Right lobe of liver (tissue), 6 donors: ENCODE measurements at regions not wholly inside any gene's neighbourhood (a gene's known extent, or its start where the extent isn't known, plus 50 kb on each side); places are given as distances from the start of the nearest gene placed in this dataset.
A peak's percentile ranks its signal among the peaks of the same experiment; 100 is the strongest.

Experiments used
- ATAC-seq, 4 donors: fragments of 200-7000 bp; cut with Tn5 transposase; one replicate each; pipeline ENCODE4 v1.9.1; 2020; ENCODE audit warnings: mild to moderate bottlenecking in 4 of 4, moderate library complexity in 4 of 4
- DNase-seq, 3 donors: peaks; one replicate each; pipeline ENCODE4 v3.0.0-alpha.2; 2020
- H3K27ac ChIP-seq, 3 donors: fragments of 200-600 bp; one replicate each; pipeline ENCODE4 v1.8.0; 2022
- H3K27me3 ChIP-seq, 2 donors: fragments of 200-600 bp; one replicate each; pipeline ENCODE4 v1.8.0; 2022
- H3K36me3 ChIP-seq, 4 donors: fragments of 200-600 bp; sonication (generic) in 1 of 4; one replicate each; pipeline versions ENCODE4 v1.5.1 to v1.8.0; 2017 to 2022; ENCODE audit warnings: control low read depth in 1 of 4
- H3K4me1 ChIP-seq, 4 donors: fragments of 200-600 bp; sonication (generic) in 1 of 4; one replicate each; pipeline versions ENCODE4 v1.5.1 to v1.8.0; 2017 to 2022; ENCODE audit warnings: control low read depth in 1 of 4
- H3K4me3 ChIP-seq, 3 donors: fragments of 200-600 bp; one replicate each; pipeline ENCODE4 v1.8.0; 2022
- H3K9me3 ChIP-seq, 4 donors: fragments of 200-600 bp; sonication (generic) in 1 of 4; one replicate each; pipeline versions ENCODE4 v1.5.1 to v1.8.0; 2017 to 2022; ENCODE audit warnings: control low read depth in 1 of 4
- CTCF ChIP-seq, 4 donors: fragments of 200-600 bp in 3 of 4; fragments of 450-650 bp in 1 of 4; IDR thresholded peaks; one replicate each; pipeline versions ENCODE4 v1.5.1 to v1.8.0; 2016 to 2022; ENCODE audit warnings: antibody characterized with exemption in 4 of 4, mild to moderate bottlenecking in 2 of 4
- POLR2A ChIP-seq: fragments of 450-650 bp; IDR thresholded peaks from one replicate; pipeline ENCODE4 v1.6.1; 2017; ENCODE audit warnings: antibody characterized with exemption, mild to moderate bottlenecking
- WGBS: methylation state at CpG from one replicate; pipeline ENCODE4 v1.1.6; 2018; ENCODE audit warnings: low coverage, low lambda C conversion rate; ENCODE audit not compliant: insufficient coverage; ENCODE audit errors: missing lambda C conversion rate; 5-methylcytosine and 5-hydroxymethylcytosine counted together
- intact Hi-C, 2 donors: fragments of 100-400 bp; cut with DNase I; formaldehyde crosslinking; loops; one replicate each; pipeline versions ENCODE4 v1.11.2 to v1.14.1; 2022
- donor health status: DM: no; HTN: yes; CAD: no.
- donor health status: DM: no; HTN: no; CAD: no.
- donor health status: DM: no; HTN: no; CAD: no.
- donor health status: DM: no; HTN: yes; CAD: no.
- donor health status: DM: no; HTN: yes; CAD: no.

- H3K27me3 ChIP-seq, result no peaks in the 10 kb centered on the region
- no peak overlapping the region for H3K27ac ChIP-seq
- DNase-seq, result no peak
- no peak for ATAC-seq
- intact Hi-C loops, result no loop called here
- H3K4me3 ChIP-seq, result no peak overlapping the region
- no peaks in the 10 kb centered on the region for H3K9me3 ChIP-seq
- WGBS, result 54% methylated on average over 1 of the region's 1 CpG
- no peaks in the 10 kb centered on the region for H3K4me1 ChIP-seq
- TF ChIP-seq CTCF (IDR thresholded peaks at IDR 0.05) (no peak), POLR2A (no peak)
- H3K36me3 ChIP-seq, result no peaks in the 10 kb centered on the region
Measured at GRCh38 chr13:44762911-44763310, 186.8 kb upstream of the TSC22D1 start.

GRCh38 chr13:44760434-44760833 is 184.3 kb upstream of the TSC22D1 start:
- intact Hi-C loops, result no loop called here
- TF ChIP-seq POLR2A, result no peak
- Histone ChIP-seq H3K27ac (no peak overlapping the region), H3K27me3 (no peaks in the 10 kb centered on the region), H3K4me3 (no peak overlapping the region), H3K4me1 (no peaks in the 10 kb centered on the region), H3K36me3 (no peaks in the 10 kb centered on the region), H3K9me3 (no peaks in the 10 kb centered on the region)
- no peak for ATAC-seq
- no peak for DNase-seq
- WGBS, result 33% methylated on average over 1 of the region's 1 CpG

- 42% methylated on average over 5 of the region's 6 CpGs for WGBS
- H3K4me1 ChIP-seq, result no peaks in the 10 kb centered on the region
- H3K27ac ChIP-seq, result no peak overlapping the region
Measured at GRCh38 chr13:44759384-44760360, 183.5 kb upstream of the TSC22D1 start.

GRCh38 chr13:44758630-44759383 is 182.7 kb upstream of the TSC22D1 start:
- Histone ChIP-seq H3K36me3 (no peaks in the 10 kb centered on the region), H3K9me3 (no peaks in the 10 kb centered on the region), H3K27me3 (no peaks in the 10 kb centered on the region), H3K4me3 (no peak overlapping the region), H3K4me1 (no peaks in the 10 kb centered on the region), H3K27ac (no peak overlapping the region)
- no peak for TF ChIP-seq POLR2A
- WGBS, result 70% methylated on average over 10 of the region's 11 CpGs
- intact Hi-C loops, result no loop called here
- ATAC-seq (peak in 1 of 4 donors; percentile 18), DNase-seq (no peak)

More at GRCh38 chr13:44759384-44760360, 183.5 kb upstream of the TSC22D1 start:
- Histone ChIP-seq H3K4me3 (no peak overlapping the region), H3K27me3 (no peaks in the 10 kb centered on the region), H3K9me3 (no peaks in the 10 kb centered on the region), H3K36me3 (no peaks in the 10 kb centered on the region)
- intact Hi-C loops, result no loop called here
- DNase-seq, result no peak
- ATAC-seq, result peak in 3 of 4 donors; percentile 17 to 86 (median 50)
- no peak for TF ChIP-seq CTCF (IDR thresholded peaks at IDR 0.05)
- TF ChIP-seq POLR2A, result no peak

GRCh38 chr13:44757671-44758070 is 181.5 kb upstream of the TSC22D1 start:
- Histone ChIP-seq H3K4me1 (no peaks in the 10 kb centered on the region), H3K4me3 (no peak overlapping the region), H3K27me3 (no peaks in the 10 kb centered on the region), H3K27ac (no peak overlapping the region), H3K9me3 (no peaks in the 10 kb centered on the region), H3K36me3 (no peaks in the 10 kb centered on the region)
- DNase-seq (no peak), ATAC-seq (no peak)
- no peak for TF ChIP-seq CTCF (IDR thresholded peaks at IDR 0.05)
- no peak for TF ChIP-seq POLR2A
- intact Hi-C loops, result no loop called here
- WGBS, result 70% methylated on average over 3 of the region's 3 CpGs
